ENCODE measurements at regions not wholly inside any gene's neighbourhood (a gene's known extent, or its start where the extent isn't known, plus 50 kb on each side); places are given as distances from the start of the nearest gene placed in this dataset.
A peak's percentile ranks its signal among the peaks of the same experiment; 100 is the strongest.

DNA sequence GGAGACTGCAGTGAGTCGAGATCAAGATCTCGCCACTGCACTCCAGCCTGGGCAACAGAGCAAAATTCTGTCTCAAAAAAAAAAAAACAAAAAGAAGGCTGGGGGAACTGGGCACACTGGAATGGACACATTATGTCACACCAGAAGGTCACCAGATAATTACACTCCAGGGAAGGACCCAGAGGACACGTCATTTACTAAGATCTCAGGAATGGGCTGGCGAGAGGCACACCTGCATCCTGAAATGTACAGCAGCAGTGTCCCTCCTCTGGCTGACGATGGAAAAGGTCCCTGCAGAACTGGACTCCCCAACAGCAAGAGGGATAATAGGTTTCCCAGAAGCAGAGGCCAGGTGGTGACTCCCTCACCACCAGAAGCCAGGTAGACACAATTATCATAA is 243.5 kb downstream of the BCL11B start:
- peaks cover 5% of the 10 kb centered on the region for H3K27me3 Mint-ChIP-seq (ENCODE audit: insufficient read depth)
- no peaks in the 10 kb centered on the region for H3K36me3 Mint-ChIP-seq (ENCODE audit: low read depth)
- H3K27ac ChIP-seq (ENCODE audit: low read depth, low read length) = no peak overlapping the region
- H3K9me3 Mint-ChIP-seq = peaks cover 20% of the 10 kb centered on the region
- H3K9ac ChIP-seq (ENCODE audit: extremely low read depth, low read length, poor library complexity, severe bottlenecking) = no peak overlapping the region
- H3K4me3 Mint-ChIP-seq = no peak overlapping the region
- H3K36me3 ChIP-seq (ENCODE audit: control insufficient read depth, insufficient read depth, low read length) = no peaks in the 10 kb centered on the region
- DNase-seq = peak; percentile 17
- H3K9me3 ChIP-seq (ENCODE audit: control insufficient read depth, low read length) = peaks cover 4% of the 10 kb centered on the region
- H3K27me3 ChIP-seq (ENCODE audit: control insufficient read depth, insufficient read depth, low read length, poor library complexity, severe bottlenecking) = no peaks in the 10 kb centered on the region
- TF ChIP-seq, protein P1, sequence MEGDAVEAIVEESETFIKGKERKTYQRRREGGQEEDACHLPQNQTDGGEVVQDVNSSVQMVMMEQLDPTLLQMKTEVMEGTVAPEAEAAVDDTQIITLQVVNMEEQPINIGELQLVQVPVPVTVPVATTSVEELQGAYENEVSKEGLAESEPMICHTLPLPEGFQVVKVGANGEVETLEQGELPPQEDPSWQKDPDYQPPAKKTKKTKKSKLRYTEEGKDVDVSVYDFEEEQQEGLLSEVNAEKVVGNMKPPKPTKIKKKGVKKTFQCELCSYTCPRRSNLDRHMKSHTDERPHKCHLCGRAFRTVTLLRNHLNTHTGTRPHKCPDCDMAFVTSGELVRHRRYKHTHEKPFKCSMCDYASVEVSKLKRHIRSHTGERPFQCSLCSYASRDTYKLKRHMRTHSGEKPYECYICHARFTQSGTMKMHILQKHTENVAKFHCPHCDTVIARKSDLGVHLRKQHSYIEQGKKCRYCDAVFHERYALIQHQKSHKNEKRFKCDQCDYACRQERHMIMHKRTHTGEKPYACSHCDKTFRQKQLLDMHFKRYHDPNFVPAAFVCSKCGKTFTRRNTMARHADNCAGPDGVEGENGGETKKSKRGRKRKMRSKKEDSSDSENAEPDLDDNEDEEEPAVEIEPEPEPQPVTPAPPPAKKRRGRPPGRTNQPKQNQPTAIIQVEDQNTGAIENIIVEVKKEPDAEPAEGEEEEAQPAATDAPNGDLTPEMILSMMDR (conservative IDR thresholded peaks at IDR 0.05) = no peak
- WGBS, 2 experiments (ENCODE audit: insufficient coverage in 1 of 2, insufficient read length in 1 of 2) = 93 to 95% methylated on average over 5 of the region's 5 CpGs
- H3K4me1 Mint-ChIP-seq = no peaks in the 10 kb centered on the region
- H3K4me1 ChIP-seq (ENCODE audit: control insufficient read depth, insufficient read depth, low read length) = no peaks in the 10 kb centered on the region
- no peak overlapping the region for H3K27ac Mint-ChIP-seq
- H3K4me3 ChIP-seq (ENCODE audit: low read length) = no peak overlapping the region

DNA sequence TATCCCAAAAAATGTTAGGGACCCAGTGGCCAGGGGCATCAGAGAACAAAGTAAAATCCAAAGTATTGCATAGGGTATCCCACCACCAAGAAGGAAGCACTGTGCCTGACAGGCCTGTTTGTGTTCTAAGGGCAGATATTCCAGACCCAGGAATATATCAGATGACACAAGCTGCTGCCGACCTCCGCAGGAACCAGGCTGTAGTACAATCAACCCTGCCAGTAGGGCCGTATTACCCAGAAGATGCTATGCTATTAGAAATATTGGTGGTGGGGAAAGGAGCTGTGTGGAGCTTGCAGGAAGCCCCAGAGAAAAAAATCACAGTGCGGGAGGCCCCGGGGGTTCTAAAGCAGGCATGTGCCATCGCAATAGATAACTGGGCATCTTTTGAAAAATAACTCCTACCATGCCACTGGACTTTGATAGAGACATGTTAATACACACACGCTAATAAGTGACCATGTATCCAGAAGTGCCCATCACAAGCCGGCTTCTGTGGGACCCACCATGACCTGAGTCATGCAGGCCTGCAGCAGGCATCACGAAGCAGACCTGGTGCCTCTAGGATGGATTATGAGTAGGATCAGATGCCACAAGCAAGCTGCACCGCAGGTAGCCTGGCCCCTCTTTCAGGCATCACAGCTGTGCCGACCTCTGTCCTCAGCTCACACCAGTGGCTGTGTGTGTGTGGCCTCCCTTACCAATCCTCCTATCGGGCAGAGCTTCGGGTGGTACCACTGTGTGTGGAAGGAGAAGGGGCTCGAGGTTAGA is 242.7 kb downstream of the BCL11B start:
- Mint-ChIP-seq H3K4me3 (no peak overlapping the region), H3K27me3 (ENCODE audit: insufficient read depth) (peaks cover 4% of the 10 kb centered on the region), H3K27ac (no peak overlapping the region), H3K4me1 (no peaks in the 10 kb centered on the region), H3K9me3 (peaks cover 20% of the 10 kb centered on the region), H3K36me3 (ENCODE audit: low read depth) (no peaks in the 10 kb centered on the region)
- Histone ChIP-seq H3K27me3 (ENCODE audit: control insufficient read depth, insufficient read depth, low read length, poor library complexity, severe bottlenecking) (no peaks in the 10 kb centered on the region), H3K9me3 (ENCODE audit: control insufficient read depth, low read length) (peaks cover 4% of the 10 kb centered on the region), H3K4me3 (ENCODE audit: low read length) (no peak overlapping the region), H3K36me3 (ENCODE audit: control insufficient read depth, insufficient read depth, low read length) (no peaks in the 10 kb centered on the region), H3K4me1 (ENCODE audit: control insufficient read depth, insufficient read depth, low read length) (no peaks in the 10 kb centered on the region), H3K9ac (ENCODE audit: extremely low read depth, low read length, poor library complexity, severe bottlenecking) (no peak overlapping the region), H3K27ac (ENCODE audit: low read depth, low read length) (no peak overlapping the region)
- TF ChIP-seq, protein P1 (conservative IDR thresholded peaks at IDR 0.05) = peak; percentile 52
- DNase-seq = peak; percentile 54
- 76 to 78% methylated on average over 8 to 14 of the region's 14 CpGs for WGBS, 2 experiments (ENCODE audit: insufficient coverage in 1 of 2, insufficient read length in 1 of 2)

DNA sequence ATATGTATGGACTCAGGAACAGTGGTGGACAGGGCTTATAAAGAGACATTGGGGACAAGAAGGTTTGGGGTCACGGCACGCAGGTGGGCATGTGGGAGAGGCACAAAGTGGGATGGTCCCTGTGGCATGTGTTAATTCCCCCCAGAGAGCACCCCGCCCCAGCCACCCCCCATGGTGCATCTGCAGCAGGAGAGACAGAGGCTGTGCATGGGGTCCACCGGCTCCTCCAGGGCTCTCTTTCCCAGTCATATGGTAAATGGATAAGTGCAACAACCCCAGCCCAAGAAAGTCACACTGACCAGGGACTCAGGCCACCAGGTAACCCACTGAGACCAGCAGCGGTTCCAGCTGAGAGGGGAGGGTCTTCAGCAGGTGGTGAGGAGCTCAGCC is 242.1 kb downstream of the BCL11B start:
- peaks cover 20% of the 10 kb centered on the region for H3K9me3 Mint-ChIP-seq
- TF ChIP-seq, protein P1 (conservative IDR thresholded peaks at IDR 0.05) = no peak
- WGBS, 2 experiments (ENCODE audit: insufficient coverage in 1 of 2, insufficient read length in 1 of 2) = 81 to 82% methylated on average over 3 to 5 of the region's 5 CpGs
- no peak overlapping the region for H3K4me3 Mint-ChIP-seq
- peaks cover 4% of the 10 kb centered on the region for H3K27me3 Mint-ChIP-seq (ENCODE audit: insufficient read depth)
- no peak overlapping the region for H3K27ac Mint-ChIP-seq
- Histone ChIP-seq H3K27ac (ENCODE audit: low read depth, low read length) (no peak overlapping the region), H3K9ac (ENCODE audit: extremely low read depth, low read length, poor library complexity, severe bottlenecking) (no peak overlapping the region), H3K27me3 (ENCODE audit: control insufficient read depth, insufficient read depth, low read length, poor library complexity, severe bottlenecking) (no peaks in the 10 kb centered on the region), H3K36me3 (ENCODE audit: control insufficient read depth, insufficient read depth, low read length) (no peaks in the 10 kb centered on the region), H3K4me3 (ENCODE audit: low read length) (no peak overlapping the region), H3K9me3 (ENCODE audit: control insufficient read depth, low read length) (peaks cover 4% of the 10 kb centered on the region), H3K4me1 (ENCODE audit: control insufficient read depth, insufficient read depth, low read length) (no peaks in the 10 kb centered on the region)
- H3K4me1 Mint-ChIP-seq = no peaks in the 10 kb centered on the region
- peak; percentile 40 for DNase-seq
- no peaks in the 10 kb centered on the region for H3K36me3 Mint-ChIP-seq (ENCODE audit: low read depth)

All from endodermal cell (in vitro differentiated cells).